ENCODE measurements at regions not wholly inside any gene's neighbourhood (a gene's known extent, or its start where the extent isn't known, plus 50 kb on each side); places are given as distances from the start of the nearest gene placed in this dataset.

GRCh38 chr6:82066196-82066595 lies 181.3 kb downstream of the IBTK start:
- TF ChIP-seq CREB1 (IDR thresholded peaks at IDR 0.05; ENCODE audit: low read depth): no peak
- TF ChIP-seq TCF12 (IDR thresholded peaks at IDR 0.05; ENCODE audit: low read depth): no peak
- TF ChIP-seq YY1 (IDR thresholded peaks at IDR 0.05; ENCODE audit: low read depth): no peak
- TF ChIP-seq, protein P1, sequence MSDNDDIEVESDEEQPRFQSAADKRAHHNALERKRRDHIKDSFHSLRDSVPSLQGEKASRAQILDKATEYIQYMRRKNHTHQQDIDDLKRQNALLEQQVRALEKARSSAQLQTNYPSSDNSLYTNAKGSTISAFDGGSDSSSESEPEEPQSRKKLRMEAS (IDR thresholded peaks at IDR 0.05): no peak
- TF ChIP-seq RAD21 (IDR thresholded peaks at IDR 0.05; ENCODE audit: low read depth): no peak
- TF ChIP-seq FOXM1 (IDR thresholded peaks at IDR 0.05; ENCODE audit: borderline replicate concordance, low read depth): no peak
